Activated CD4-positive, alpha-beta memory T cell treated with anti-CD3 and anti-CD28 coated beads, Interleukin-2, amount 10 ng/mL, durations not matched to agents 7 days and 5 days (primary cell): ENCODE measurements at regions not wholly inside any gene's neighbourhood (a gene's known extent, or its start where the extent isn't known, plus 50 kb on each side); places are given as distances from the start of the nearest gene placed in this dataset.
"Not testable (repeated sequence)": the region's sequence is repeated elsewhere in the genome, so short reads cannot be mapped to it uniquely, and the experiment has no call there.

Experiments
- CTCF ChIA-PET: fragments of 350-600 bp; sonication (Branson Sonifier 250); formaldehyde crosslinking; loops from one replicate; lab custom pipeline; 2021; ENCODE audit warnings: antibody characterized with exemption, inconsistent platforms; lab: Charles Lee
- POLR2A ChIA-PET: fragments of 350-600 bp; sonication (Branson Sonifier 250); formaldehyde crosslinking; loops from one replicate; lab custom pipeline; 2021; ENCODE audit warnings: antibody characterized with exemption; lab: Charles Lee
- DNase-seq: peaks from one replicate; pipeline ENCODE4 v3.0.0-alpha.2; 2020
- H3K27ac Mint-ChIP-seq: one replicate; pipeline ENCODE4 v1.8.0; 2021; ENCODE audit warnings: mild to moderate bottlenecking, mixed read lengths
- H3K27me3 Mint-ChIP-seq: one replicate; pipeline ENCODE4 v1.8.0; 2021; ENCODE audit warnings: mixed read lengths
- H3K36me3 Mint-ChIP-seq: one replicate; pipeline ENCODE4 v1.8.0; 2021; ENCODE audit warnings: low read depth, mixed read lengths
- H3K4me1 Mint-ChIP-seq: one replicate; pipeline ENCODE4 v1.8.0; 2021; ENCODE audit warnings: mixed read lengths
- H3K4me3 Mint-ChIP-seq: one replicate; pipeline ENCODE4 v1.8.0; 2021; ENCODE audit warnings: mild to moderate bottlenecking, mixed read lengths
- H3K9me3 Mint-ChIP-seq: one replicate; pipeline ENCODE4 v1.8.0; 2021; ENCODE audit warnings: mixed read lengths

DNA sequence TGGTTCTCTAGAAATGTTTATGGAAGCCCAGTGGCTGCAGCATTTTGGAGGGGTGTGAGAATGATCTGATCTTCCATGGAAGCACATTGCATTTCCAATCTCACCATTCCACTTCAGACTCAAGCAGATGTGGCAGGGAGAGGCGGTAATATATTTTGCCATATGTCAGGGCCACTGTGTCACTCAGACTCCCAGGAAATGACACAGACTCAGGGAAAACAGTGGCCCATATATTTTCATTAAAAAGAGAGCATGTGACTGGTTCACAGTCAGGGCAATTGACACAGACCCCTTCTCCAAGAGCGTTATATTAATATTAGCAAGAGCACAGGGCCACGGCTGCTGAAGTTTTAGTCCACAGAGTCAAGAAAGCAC, 149.3 kb upstream of the NRP1 start:
- ChIA-PET CTCF (interaction anchor here (0.5 kb wide), 1 partner anchor 438 kb away, joined by 3 read pairs; no protein-coding TSS in a partner anchor), POLR2A (no interaction called here)
- no peak overlapping the region for H3K27ac Mint-ChIP-seq
- no peak overlapping the region for H3K4me3 Mint-ChIP-seq
- DNase-seq, result no peak
- peaks cover 9% of the 10 kb centered on the region for H3K4me1 Mint-ChIP-seq
- peaks cover 4% of the 10 kb centered on the region for H3K9me3 Mint-ChIP-seq
- H3K36me3 Mint-ChIP-seq, result no peaks in the 10 kb centered on the region
- no peaks in the 10 kb centered on the region for H3K27me3 Mint-ChIP-seq

DNA sequence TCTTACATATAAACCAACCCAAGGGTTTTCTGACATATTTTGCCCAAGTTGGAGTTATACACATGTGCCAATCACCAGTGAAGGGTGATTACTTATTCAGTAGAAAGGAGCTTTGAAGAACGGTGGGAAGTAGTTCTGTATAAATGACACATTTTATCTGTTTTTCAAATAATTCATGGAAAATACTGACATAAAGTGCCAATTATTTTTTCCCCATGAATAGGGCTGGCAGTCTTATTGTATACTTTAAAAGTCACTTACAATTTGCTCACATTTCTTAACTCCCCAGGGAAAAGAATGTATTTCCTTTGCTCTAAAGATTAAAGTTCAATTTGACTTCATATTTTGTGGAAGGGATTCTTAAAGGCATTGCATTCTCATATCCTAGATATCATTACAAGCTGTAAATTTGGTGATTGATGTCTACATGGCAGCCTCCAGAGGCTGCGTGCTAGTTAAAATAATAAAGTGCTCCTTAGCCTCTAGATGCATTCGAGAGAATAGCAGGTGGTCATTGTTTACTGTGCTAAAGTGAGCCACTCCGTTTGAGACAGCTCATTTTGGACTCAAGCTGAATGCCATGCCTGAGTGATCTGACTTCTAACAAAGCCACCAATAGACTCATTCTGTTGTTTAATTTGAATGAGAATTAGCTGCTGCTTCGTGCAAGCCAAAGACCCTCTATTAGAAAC, 148.8 kb upstream of the NRP1 start:
- Mint-ChIP-seq H3K36me3 (no peaks in the 10 kb centered on the region), H3K27me3 (no peaks in the 10 kb centered on the region), H3K4me3 (no peak overlapping the region), H3K4me1 (peaks cover 9% of the 10 kb centered on the region), H3K9me3 (peaks cover 4% of the 10 kb centered on the region), H3K27ac (no peak overlapping the region)
- CTCF ChIA-PET, result interaction anchor here (0.5 kb wide), 1 partner anchor 438 kb away, joined by 3 read pairs; no protein-coding TSS in a partner anchor
- POLR2A ChIA-PET, result no interaction called here
- DNase-seq, result no peak

DNA sequence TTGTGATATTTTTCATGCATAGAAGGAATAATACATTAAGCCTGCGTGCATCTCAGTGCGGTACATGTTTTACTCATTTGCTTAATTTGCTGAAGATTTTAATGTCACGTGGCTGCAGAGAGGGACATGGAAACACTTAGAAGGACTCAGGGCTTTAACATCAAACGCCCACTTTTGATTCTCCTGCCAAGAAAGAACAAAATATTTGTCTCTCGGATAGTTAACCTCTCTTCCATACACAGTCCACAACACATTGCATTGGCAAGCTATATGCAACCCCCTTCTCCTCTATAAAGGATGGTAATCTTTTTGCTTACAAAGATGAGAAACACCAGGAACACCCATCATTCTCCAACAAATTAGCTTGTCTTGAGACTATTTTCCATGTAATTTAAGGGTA, 148.0 kb upstream of the NRP1 start:
- no peaks in the 10 kb centered on the region for H3K36me3 Mint-ChIP-seq
- peaks cover 4% of the 10 kb centered on the region for H3K9me3 Mint-ChIP-seq
- DNase-seq, result no peak
- no peak overlapping the region for H3K27ac Mint-ChIP-seq
- CTCF ChIA-PET, result no interaction called here
- H3K4me1 Mint-ChIP-seq, result peaks cover 9% of the 10 kb centered on the region
- no peak overlapping the region for H3K4me3 Mint-ChIP-seq
- POLR2A ChIA-PET, result no interaction called here
- no peaks in the 10 kb centered on the region for H3K27me3 Mint-ChIP-seq

DNA sequence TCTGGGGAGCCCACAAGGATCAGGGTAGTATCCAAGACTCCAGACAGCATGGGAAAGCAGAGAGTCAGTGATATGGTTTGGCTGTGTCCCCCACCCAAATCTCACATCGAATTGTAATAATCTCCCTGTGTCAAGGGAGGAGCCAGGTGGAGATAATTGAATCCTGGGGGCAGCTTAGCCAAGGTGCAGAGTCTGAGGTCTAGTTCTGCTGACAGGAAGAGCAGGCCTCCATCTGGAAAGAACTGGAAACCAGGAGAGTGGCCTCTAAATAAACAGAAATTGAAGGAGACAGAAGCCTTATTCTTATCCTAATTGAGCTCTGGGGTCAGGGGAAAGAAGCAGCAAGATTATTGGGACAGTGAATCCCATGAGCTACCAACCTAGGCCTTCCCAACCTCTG, 146.7 kb upstream of the NRP1 start:
- no peak overlapping the region for H3K27ac Mint-ChIP-seq
- CTCF ChIA-PET, result interaction anchor here (0.6 kb wide), 1 partner anchor 13 kb away, joined by 3 read pairs; no protein-coding TSS in a partner anchor
- no peaks in the 10 kb centered on the region for H3K9me3 Mint-ChIP-seq

DNA sequence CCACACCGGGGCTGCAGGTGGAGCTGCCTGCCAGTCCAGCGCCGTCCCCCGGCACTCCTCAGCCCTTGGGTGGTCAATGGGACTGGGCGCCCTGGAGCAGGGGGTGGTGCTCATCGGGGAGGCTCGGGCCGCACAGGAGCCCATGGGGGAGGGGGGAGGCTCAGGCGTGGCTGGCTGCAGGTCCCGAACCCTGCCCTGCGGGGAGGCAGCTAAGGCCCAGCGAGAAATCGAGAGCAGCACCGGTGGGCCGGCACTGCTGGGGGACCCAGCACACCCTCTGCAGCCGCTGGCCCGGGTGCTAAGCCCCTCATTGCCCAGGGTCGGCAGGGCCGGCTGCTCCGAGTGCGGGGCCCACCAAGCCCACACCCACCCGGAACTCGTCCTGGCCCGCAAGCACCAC, 145.9 kb upstream of the NRP1 start:
- POLR2A ChIA-PET, CTCF ChIA-PET, H3K4me1 Mint-ChIP-seq, H3K27me3 Mint-ChIP-seq, H3K9me3 Mint-ChIP-seq, DNase-seq, H3K27ac Mint-ChIP-seq, H3K36me3 Mint-ChIP-seq, H3K4me3 Mint-ChIP-seq: not testable (repeated sequence)

More for the DNA sequence above, 146.7 kb upstream of the NRP1 start:
- Mint-ChIP-seq H3K4me1 (no peaks in the 10 kb centered on the region), H3K36me3 (no peaks in the 10 kb centered on the region), H3K27me3 (peaks cover 4% of the 10 kb centered on the region), H3K4me3 (no peak overlapping the region)
- no peak for DNase-seq
- POLR2A ChIA-PET, result no interaction called here

DNA sequence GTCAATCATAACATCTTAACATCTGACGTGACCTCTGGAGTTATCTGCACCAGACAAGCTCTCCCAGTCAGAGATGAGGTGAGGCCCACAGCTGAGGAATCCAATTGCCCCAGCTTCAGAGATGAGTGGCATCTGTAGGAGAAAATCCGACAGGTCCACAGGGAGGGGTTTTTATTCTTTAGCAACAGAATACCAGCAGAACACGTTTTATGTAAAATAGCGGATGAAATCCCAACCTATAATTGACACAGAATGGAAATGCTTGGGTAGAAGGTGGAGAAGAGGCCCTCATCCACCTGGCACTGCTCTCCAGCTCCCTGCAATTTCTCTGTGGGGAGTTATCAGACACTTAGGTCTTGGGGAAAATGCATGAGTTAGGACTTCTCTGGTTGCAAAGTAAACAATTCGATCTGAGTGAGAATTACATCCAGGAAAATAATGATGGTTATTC, 144.2 kb upstream of the NRP1 start:
- Mint-ChIP-seq H3K4me3 (no peak overlapping the region), H3K4me1 (no peaks in the 10 kb centered on the region), H3K27ac (no peak overlapping the region), H3K9me3 (no peaks in the 10 kb centered on the region), H3K27me3 (peaks cover 9% of the 10 kb centered on the region), H3K36me3 (no peaks in the 10 kb centered on the region)
- ChIA-PET POLR2A (no interaction called here), CTCF (no interaction called here)
- no peak for DNase-seq

DNA sequence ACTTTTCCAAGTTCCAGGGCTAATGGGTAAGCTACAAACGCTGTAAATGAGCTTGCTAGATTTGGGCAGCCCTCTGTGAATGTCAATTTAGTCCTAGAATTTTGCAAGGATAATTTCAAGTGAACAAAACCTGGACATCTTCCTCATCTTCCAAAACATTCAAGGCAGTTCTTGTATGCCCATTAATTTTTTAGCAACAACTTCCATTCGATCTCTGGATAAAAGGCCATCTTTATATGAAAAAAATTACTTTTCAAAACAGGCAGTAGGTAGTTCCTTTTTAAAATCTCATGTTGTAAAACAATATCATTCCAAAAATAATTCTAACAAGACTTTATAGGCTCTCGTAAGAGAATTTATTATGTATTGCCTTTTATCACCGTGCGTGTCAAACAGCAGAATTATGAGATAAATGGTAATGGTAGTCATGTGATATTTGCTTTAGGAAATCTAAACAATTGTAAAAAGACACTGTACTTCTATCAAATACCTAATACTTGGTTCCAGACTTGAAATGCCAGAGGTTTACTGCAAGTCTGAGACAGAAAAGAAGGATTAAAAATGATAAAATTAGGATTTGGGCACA, 143.7 kb upstream of the NRP1 start:
- no peak overlapping the region for H3K4me3 Mint-ChIP-seq
- ChIA-PET CTCF (no interaction called here), POLR2A (no interaction called here)
- H3K36me3 Mint-ChIP-seq, result no peaks in the 10 kb centered on the region
- no peak for DNase-seq
- no peaks in the 10 kb centered on the region for H3K9me3 Mint-ChIP-seq
- no peaks in the 10 kb centered on the region for H3K4me1 Mint-ChIP-seq
- peaks cover 13% of the 10 kb centered on the region for H3K27me3 Mint-ChIP-seq
- H3K27ac Mint-ChIP-seq, result no peak overlapping the region

DNA sequence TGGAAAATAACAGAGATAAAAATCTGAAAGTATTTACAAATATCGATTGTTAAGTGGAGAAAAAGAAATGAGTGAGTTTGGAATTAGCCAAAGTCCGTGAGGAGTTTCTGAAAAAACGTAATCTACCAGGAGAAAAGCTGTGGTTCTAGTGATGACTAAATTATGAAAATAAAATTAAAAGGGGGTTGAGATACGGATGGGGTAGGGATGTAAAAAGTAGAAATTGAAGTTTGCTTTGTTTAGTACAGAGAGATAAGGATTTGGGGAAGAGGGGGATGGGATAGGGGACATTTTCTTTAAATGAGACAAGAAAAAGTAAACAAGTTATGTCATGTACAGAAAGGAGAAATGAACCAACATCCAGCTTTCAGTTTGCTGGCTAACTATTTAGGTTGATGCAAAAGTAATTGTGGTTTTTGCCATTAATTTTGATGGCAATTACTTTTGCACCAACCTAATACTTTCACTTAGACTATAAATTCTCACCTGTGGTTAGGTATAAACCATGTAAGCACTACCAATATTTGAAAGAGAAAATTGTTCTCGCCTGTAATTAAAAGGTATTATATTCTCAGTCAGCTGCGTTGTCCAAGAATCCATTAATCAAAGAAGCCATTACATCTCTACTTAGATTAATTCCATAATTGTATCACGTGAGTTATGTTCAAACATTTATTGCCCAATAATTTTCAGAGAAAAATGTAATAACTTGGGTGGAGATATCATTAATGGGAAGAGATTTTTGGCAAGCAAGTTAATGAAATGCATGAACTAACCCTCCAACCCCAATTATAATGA, 143.0 kb upstream of the NRP1 start:
- Mint-ChIP-seq H3K4me1 (no peaks in the 10 kb centered on the region), H3K9me3 (no peaks in the 10 kb centered on the region), H3K36me3 (no peaks in the 10 kb centered on the region), H3K4me3 (no peak overlapping the region), H3K27ac (no peak overlapping the region), H3K27me3 (peaks cover 14% of the 10 kb centered on the region)
- POLR2A ChIA-PET, result no interaction called here
- no peak for DNase-seq
- CTCF ChIA-PET, result no interaction called here

DNA sequence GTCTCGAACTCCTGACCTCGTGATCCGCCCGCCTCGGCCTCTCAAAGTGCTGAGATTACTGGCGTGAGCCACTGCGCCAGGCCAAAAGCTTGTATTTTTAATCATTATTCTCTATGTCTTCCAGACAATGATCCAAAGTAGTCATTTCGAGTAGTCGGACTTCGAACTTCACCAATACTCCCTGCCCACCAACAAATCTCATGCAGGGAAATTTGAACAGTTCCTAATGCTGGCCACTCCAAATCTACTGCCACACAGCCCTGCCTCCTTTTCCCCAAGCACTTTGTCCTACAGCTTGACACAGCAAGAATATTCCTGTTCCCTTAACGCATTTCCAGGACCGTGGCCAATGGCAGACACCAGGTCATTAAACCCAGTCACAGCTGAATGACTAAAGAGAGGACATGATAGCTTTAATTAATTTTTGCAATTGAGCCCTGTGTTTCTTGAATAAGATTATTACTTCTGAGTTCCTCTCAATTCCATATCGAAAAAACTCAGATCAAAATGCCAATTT, 142.3 kb upstream of the NRP1 start:
- H3K4me1 Mint-ChIP-seq, result no peaks in the 10 kb centered on the region
- H3K36me3 Mint-ChIP-seq, result no peaks in the 10 kb centered on the region
- no peak for DNase-seq
- POLR2A ChIA-PET, result no interaction called here
- no peaks in the 10 kb centered on the region for H3K9me3 Mint-ChIP-seq
- H3K27me3 Mint-ChIP-seq, result peaks cover 16% of the 10 kb centered on the region
- CTCF ChIA-PET, result no interaction called here
- H3K4me3 Mint-ChIP-seq, result no peak overlapping the region
- no peak overlapping the region for H3K27ac Mint-ChIP-seq

DNA sequence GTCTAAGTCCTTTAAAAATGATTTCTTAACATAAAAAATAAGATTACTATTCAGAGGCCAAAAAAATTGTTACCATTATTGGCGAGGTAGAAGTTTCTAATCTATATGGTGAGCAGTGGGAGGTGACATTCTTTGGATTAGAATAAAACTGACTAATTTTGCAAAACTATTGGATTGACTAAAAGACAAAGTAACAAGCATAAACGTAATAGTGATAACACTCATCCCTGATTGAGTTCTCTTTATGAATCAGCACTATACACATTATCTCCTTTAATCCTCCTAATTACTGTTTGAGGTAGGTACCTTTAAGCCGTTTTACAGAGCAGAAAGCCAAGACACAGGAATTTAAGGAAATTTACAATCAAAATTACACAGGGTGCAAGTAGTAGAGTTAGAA, 139.2 kb upstream of the NRP1 start:
- no peaks in the 10 kb centered on the region for H3K4me1 Mint-ChIP-seq
- ChIA-PET POLR2A (no interaction called here), CTCF (no interaction called here)
- no peak overlapping the region for H3K4me3 Mint-ChIP-seq
- DNase-seq, result no peak
- H3K36me3 Mint-ChIP-seq, result no peaks in the 10 kb centered on the region
- peaks cover 16% of the 10 kb centered on the region for H3K27me3 Mint-ChIP-seq
- no peaks in the 10 kb centered on the region for H3K9me3 Mint-ChIP-seq
- no peak overlapping the region for H3K27ac Mint-ChIP-seq

DNA sequence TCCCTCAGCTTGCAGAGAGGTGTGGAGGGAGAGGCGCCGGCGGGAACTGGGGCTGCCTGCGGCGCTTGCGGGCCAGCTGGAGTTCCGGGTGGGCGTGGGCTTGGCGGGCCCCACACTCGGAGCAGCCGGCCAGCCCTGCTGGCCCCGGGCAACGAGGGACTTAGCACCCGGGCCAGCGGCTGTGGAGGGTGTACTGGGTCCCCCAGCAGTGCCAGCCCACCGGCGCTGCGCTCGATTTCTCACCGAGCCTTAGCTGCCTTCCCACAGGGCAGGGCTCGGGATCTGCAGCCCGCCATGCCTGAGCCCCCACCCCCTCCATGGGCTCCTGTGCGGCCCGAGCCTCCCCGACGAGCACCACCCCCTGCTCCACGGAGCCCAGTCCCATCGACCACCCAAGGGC, 133.5 kb upstream of the NRP1 start:
- H3K27me3 Mint-ChIP-seq, DNase-seq, H3K4me3 Mint-ChIP-seq, H3K36me3 Mint-ChIP-seq, H3K4me1 Mint-ChIP-seq, POLR2A ChIA-PET, H3K9me3 Mint-ChIP-seq, CTCF ChIA-PET, H3K27ac Mint-ChIP-seq: not testable (repeated sequence)

DNA sequence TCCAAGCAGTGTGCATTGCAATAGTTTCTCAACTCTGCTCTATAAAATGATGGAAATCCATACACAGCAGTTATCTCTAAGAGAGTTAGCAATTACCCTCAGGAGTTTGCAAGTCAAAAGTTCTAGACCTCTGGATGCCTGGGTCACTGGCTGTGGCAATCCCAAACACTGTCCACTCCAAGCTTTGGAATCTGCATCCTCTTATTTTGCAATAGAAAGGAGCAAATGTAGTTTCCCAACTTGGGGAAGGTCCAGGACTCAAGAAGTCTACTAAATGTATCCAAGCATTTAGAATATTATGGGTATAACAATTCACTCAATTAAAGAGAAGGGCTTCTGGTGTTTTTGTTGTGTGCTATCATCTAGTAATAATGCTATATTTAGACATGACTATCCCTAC, 131.3 kb upstream of the NRP1 start:
- DNase-seq, result no peak
- H3K9me3 Mint-ChIP-seq, result no peaks in the 10 kb centered on the region
- H3K27ac Mint-ChIP-seq, result no peak overlapping the region
- no peak overlapping the region for H3K4me3 Mint-ChIP-seq
- peaks cover 3% of the 10 kb centered on the region for H3K27me3 Mint-ChIP-seq
- POLR2A ChIA-PET, result no interaction called here
- no peaks in the 10 kb centered on the region for H3K4me1 Mint-ChIP-seq
- no peaks in the 10 kb centered on the region for H3K36me3 Mint-ChIP-seq
- CTCF ChIA-PET, result no interaction called here

DNA sequence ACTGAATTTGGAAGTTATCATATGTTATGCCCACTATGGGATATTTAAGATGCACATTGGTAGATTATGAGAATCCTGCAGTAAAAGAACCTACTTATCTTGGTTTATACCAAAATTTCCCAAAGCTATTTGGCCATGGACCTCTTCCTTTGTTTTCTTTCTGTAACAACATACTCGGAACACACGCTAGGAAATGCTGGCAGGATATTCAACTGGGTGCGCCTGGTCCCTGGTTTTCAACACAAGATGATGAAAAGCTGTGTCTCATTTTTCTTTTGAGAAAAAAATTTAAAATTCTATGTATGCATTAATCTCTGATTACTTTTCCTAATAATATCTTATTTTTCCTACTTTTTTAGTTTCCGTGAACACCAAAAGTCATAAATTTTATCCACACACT, 128.5 kb upstream of the NRP1 start:
- POLR2A ChIA-PET, result no interaction called here
- CTCF ChIA-PET, result no interaction called here
- DNase-seq, result no peak
- Mint-ChIP-seq H3K4me3 (no peak overlapping the region), H3K4me1 (no peaks in the 10 kb centered on the region), H3K27me3 (peaks cover 3% of the 10 kb centered on the region), H3K9me3 (no peaks in the 10 kb centered on the region), H3K27ac (no peak overlapping the region), H3K36me3 (no peaks in the 10 kb centered on the region)
